ENCODE measurements at regions not wholly inside any gene's neighbourhood (a gene's known extent, or its start where the extent isn't known, plus 50 kb on each side); places are given as distances from the start of the nearest gene placed in this dataset.

GRCh38 chr13:55106509-55106908 is 2034.2 kb upstream of the PRR20A start:
- TF ChIP-seq POLR2A (IDR thresholded peaks at IDR 0.05) (no peak), CTCF (IDR thresholded peaks at IDR 0.05) (no peak)

Data from heart left ventricle (tissue), 13 donors.